ENCODE measurements at regions not wholly inside any gene's neighbourhood (a gene's known extent, or its start where the extent isn't known, plus 50 kb on each side); places are given as distances from the start of the nearest gene placed in this dataset.
"Not testable (repeated sequence)": the region's sequence is repeated elsewhere in the genome, so short reads cannot be mapped to it uniquely, and the experiment has no call there.

GRCh38 chr5:112586596-112587062 lies 151.1 kb upstream of the APC start:
- H3K4me3 ChIP-seq (ENCODE audit: insufficient read depth, low read depth, low read length, poor library complexity, severe bottlenecking) = no peak overlapping the region
- H3K36me3 ChIP-seq (ENCODE audit: control insufficient read depth, insufficient read depth, low read length) = no peaks in the 10 kb centered on the region
- H3K4me1 ChIP-seq (ENCODE audit: control insufficient read depth, insufficient read depth, low read length, poor library complexity, severe bottlenecking) = no peaks in the 10 kb centered on the region
- no peak overlapping the region for H3K27ac ChIP-seq (ENCODE audit: insufficient read depth, low read length, poor library complexity, severe bottlenecking)
- H3K27me3 ChIP-seq (replicated peaks; ENCODE audit: control insufficient read depth, insufficient read depth, low read length, poor library complexity, severe bottlenecking) = no peaks in the 10 kb centered on the region
- no peaks in the 10 kb centered on the region for H3K9me3 ChIP-seq (ENCODE audit: control insufficient read depth, low read length)
- no peak for DNase-seq

GRCh38 chr5:112590858-112591257 lies 146.8 kb upstream of the APC start:
- not testable (repeated sequence) for H3K4me3 ChIP-seq (ENCODE audit: insufficient read depth, low read depth, low read length, poor library complexity, severe bottlenecking); H3K27me3 ChIP-seq (replicated peaks; ENCODE audit: control insufficient read depth, insufficient read depth, low read length, poor library complexity, severe bottlenecking); H3K36me3 ChIP-seq (ENCODE audit: control insufficient read depth, insufficient read depth, low read length); H3K27ac ChIP-seq (ENCODE audit: insufficient read depth, low read length, poor library complexity, severe bottlenecking); DNase-seq; H3K9me3 ChIP-seq (ENCODE audit: control insufficient read depth, low read length); H3K4me1 ChIP-seq (ENCODE audit: control insufficient read depth, insufficient read depth, low read length, poor library complexity, severe bottlenecking)

- no peak overlapping the region for H3K4me3 ChIP-seq (ENCODE audit: insufficient read depth, low read depth, low read length, poor library complexity, severe bottlenecking)
- no peaks in the 10 kb centered on the region for H3K4me1 ChIP-seq (ENCODE audit: control insufficient read depth, insufficient read depth, low read length, poor library complexity, severe bottlenecking)
- DNase-seq = no peak
- H3K27ac ChIP-seq (ENCODE audit: insufficient read depth, low read length, poor library complexity, severe bottlenecking) = no peak overlapping the region
- H3K27me3 ChIP-seq (replicated peaks; ENCODE audit: control insufficient read depth, insufficient read depth, low read length, poor library complexity, severe bottlenecking) = no peaks in the 10 kb centered on the region
- no peaks in the 10 kb centered on the region for H3K36me3 ChIP-seq (ENCODE audit: control insufficient read depth, insufficient read depth, low read length)
- no peaks in the 10 kb centered on the region for H3K9me3 ChIP-seq (ENCODE audit: control insufficient read depth, low read length)
These were observed 143.4 kb upstream of the APC start for GRCh38 chr5:112594095-112594850.

DNA sequence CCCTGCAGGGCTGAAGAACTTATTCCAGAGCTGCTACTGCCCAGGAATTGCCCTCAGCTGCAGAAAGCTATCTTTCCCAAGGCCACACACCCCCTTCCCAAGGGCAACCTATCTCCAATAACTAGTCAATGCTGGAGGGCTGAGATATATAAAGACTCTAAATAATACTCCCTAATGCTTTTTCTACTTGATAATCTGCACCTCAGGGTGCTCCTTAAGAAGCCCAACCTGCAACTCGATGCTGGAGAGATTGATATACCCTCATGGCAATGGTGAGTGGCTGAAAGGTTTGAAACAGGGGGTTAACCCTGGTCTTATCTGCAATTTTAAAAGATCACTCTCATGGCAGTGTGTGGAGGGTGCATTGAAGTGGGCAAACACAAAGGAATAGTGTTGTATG lies 142.7 kb upstream of the APC start:
- H3K27me3 ChIP-seq (replicated peaks; ENCODE audit: control insufficient read depth, insufficient read depth, low read length, poor library complexity, severe bottlenecking) = no peaks in the 10 kb centered on the region
- no peak for DNase-seq
- H3K4me1 ChIP-seq (ENCODE audit: control insufficient read depth, insufficient read depth, low read length, poor library complexity, severe bottlenecking) = no peaks in the 10 kb centered on the region
- no peaks in the 10 kb centered on the region for H3K9me3 ChIP-seq (ENCODE audit: control insufficient read depth, low read length)
- H3K27ac ChIP-seq (ENCODE audit: insufficient read depth, low read length, poor library complexity, severe bottlenecking) = no peak overlapping the region
- H3K4me3 ChIP-seq (ENCODE audit: insufficient read depth, low read depth, low read length, poor library complexity, severe bottlenecking) = no peak overlapping the region
- H3K36me3 ChIP-seq (ENCODE audit: control insufficient read depth, insufficient read depth, low read length) = no peaks in the 10 kb centered on the region

- no peak for DNase-seq
- H3K27me3 ChIP-seq (replicated peaks; ENCODE audit: control insufficient read depth, insufficient read depth, low read length, poor library complexity, severe bottlenecking) = no peaks in the 10 kb centered on the region
- H3K4me3 ChIP-seq (ENCODE audit: insufficient read depth, low read depth, low read length, poor library complexity, severe bottlenecking) = no peak overlapping the region
- no peaks in the 10 kb centered on the region for H3K9me3 ChIP-seq (ENCODE audit: control insufficient read depth, low read length)
- H3K36me3 ChIP-seq (ENCODE audit: control insufficient read depth, insufficient read depth, low read length) = no peaks in the 10 kb centered on the region
- H3K27ac ChIP-seq (ENCODE audit: insufficient read depth, low read length, poor library complexity, severe bottlenecking) = no peak overlapping the region
- H3K4me1 ChIP-seq (ENCODE audit: control insufficient read depth, insufficient read depth, low read length, poor library complexity, severe bottlenecking) = no peaks in the 10 kb centered on the region
These were observed 139.9 kb upstream of the APC start for GRCh38 chr5:112597831-112598230.

- H3K27ac ChIP-seq (ENCODE audit: insufficient read depth, low read length, poor library complexity, severe bottlenecking); DNase-seq; H3K4me1 ChIP-seq (ENCODE audit: control insufficient read depth, insufficient read depth, low read length, poor library complexity, severe bottlenecking); H3K4me3 ChIP-seq (ENCODE audit: insufficient read depth, low read depth, low read length, poor library complexity, severe bottlenecking); H3K9me3 ChIP-seq (ENCODE audit: control insufficient read depth, low read length); H3K27me3 ChIP-seq (replicated peaks; ENCODE audit: control insufficient read depth, insufficient read depth, low read length, poor library complexity, severe bottlenecking); H3K36me3 ChIP-seq (ENCODE audit: control insufficient read depth, insufficient read depth, low read length): not testable (repeated sequence)
These were observed 137.2 kb upstream of the APC start for GRCh38 chr5:112600510-112600909.

- no peak for DNase-seq
- Histone ChIP-seq H3K9me3 (ENCODE audit: control insufficient read depth, low read length) (no peaks in the 10 kb centered on the region), H3K4me1 (ENCODE audit: control insufficient read depth, insufficient read depth, low read length, poor library complexity, severe bottlenecking) (no peaks in the 10 kb centered on the region), H3K27me3 (replicated peaks; ENCODE audit: control insufficient read depth, insufficient read depth, low read length, poor library complexity, severe bottlenecking) (peaks cover 8% of the 10 kb centered on the region), H3K4me3 (ENCODE audit: insufficient read depth, low read depth, low read length, poor library complexity, severe bottlenecking) (no peak overlapping the region), H3K27ac (ENCODE audit: insufficient read depth, low read length, poor library complexity, severe bottlenecking) (no peak overlapping the region), H3K36me3 (ENCODE audit: control insufficient read depth, insufficient read depth, low read length) (no peaks in the 10 kb centered on the region)
These were observed 132.7 kb upstream of the APC start for GRCh38 chr5:112604732-112605630.

DNA sequence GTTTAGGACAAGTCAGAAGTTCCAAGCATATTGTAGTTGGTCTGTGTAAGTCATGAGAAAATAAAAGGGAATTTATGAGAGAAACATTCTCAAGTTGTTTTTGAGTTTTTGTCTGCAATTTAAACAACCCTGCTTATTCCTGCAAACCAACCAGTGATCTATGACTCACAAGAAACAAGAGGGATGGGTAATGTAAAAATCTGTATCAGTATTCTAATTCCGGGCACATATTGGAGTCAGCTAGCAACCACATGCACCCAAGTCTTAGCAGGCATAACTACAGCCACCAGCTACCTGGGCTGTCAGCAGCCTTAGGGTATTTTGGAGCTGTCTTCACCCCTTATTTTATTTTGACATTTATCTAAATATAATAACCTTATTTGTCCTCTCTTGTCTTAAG lies 128.7 kb upstream of the APC start:
- no peak overlapping the region for H3K4me3 ChIP-seq (ENCODE audit: insufficient read depth, low read depth, low read length, poor library complexity, severe bottlenecking)
- H3K27ac ChIP-seq (ENCODE audit: insufficient read depth, low read length, poor library complexity, severe bottlenecking) = no peak overlapping the region
- DNase-seq = no peak
- H3K27me3 ChIP-seq (replicated peaks; ENCODE audit: control insufficient read depth, insufficient read depth, low read length, poor library complexity, severe bottlenecking) = peaks cover 8% of the 10 kb centered on the region
- H3K4me1 ChIP-seq (ENCODE audit: control insufficient read depth, insufficient read depth, low read length, poor library complexity, severe bottlenecking) = no peaks in the 10 kb centered on the region
- no peaks in the 10 kb centered on the region for H3K9me3 ChIP-seq (ENCODE audit: control insufficient read depth, low read length)
- H3K36me3 ChIP-seq (ENCODE audit: control insufficient read depth, insufficient read depth, low read length) = no peaks in the 10 kb centered on the region

- Histone ChIP-seq H3K4me1 (ENCODE audit: control insufficient read depth, insufficient read depth, low read length, poor library complexity, severe bottlenecking) (no peaks in the 10 kb centered on the region), H3K27me3 (replicated peaks; ENCODE audit: control insufficient read depth, insufficient read depth, low read length, poor library complexity, severe bottlenecking) (peaks cover 8% of the 10 kb centered on the region), H3K36me3 (ENCODE audit: control insufficient read depth, insufficient read depth, low read length) (no peaks in the 10 kb centered on the region), H3K9me3 (ENCODE audit: control insufficient read depth, low read length) (no peaks in the 10 kb centered on the region), H3K27ac (ENCODE audit: insufficient read depth, low read length, poor library complexity, severe bottlenecking) (no peak overlapping the region), H3K4me3 (ENCODE audit: insufficient read depth, low read depth, low read length, poor library complexity, severe bottlenecking) (no peak overlapping the region)
- DNase-seq = no peak
These were observed 125.0 kb upstream of the APC start for GRCh38 chr5:112612663-112613062.

DNA sequence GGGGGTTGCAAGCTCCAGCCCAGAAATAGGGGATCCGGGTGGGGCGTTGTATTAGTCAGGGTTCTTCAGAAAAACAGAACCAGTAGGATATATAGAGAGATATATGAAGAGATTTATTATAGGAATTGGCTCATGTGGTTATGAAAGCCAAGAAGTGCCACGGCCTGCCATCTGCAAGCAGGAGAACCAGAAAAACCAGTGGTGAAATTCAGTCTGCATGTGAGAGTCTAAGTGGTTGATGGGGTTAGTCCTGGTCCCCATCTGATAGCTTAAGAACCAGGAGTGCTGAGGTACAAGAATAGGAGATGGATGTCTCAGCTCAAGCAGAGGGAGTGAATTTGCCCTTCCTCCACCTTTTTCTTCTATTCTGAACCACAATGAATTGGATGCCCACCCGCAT lies 123.4 kb upstream of the APC start:
- Histone ChIP-seq H3K27ac (ENCODE audit: insufficient read depth, low read length, poor library complexity, severe bottlenecking) (no peak overlapping the region), H3K4me3 (ENCODE audit: insufficient read depth, low read depth, low read length, poor library complexity, severe bottlenecking) (no peak overlapping the region), H3K9me3 (ENCODE audit: control insufficient read depth, low read length) (no peaks in the 10 kb centered on the region), H3K27me3 (replicated peaks; ENCODE audit: control insufficient read depth, insufficient read depth, low read length, poor library complexity, severe bottlenecking) (no peaks in the 10 kb centered on the region), H3K36me3 (ENCODE audit: control insufficient read depth, insufficient read depth, low read length) (no peaks in the 10 kb centered on the region), H3K4me1 (ENCODE audit: control insufficient read depth, insufficient read depth, low read length, poor library complexity, severe bottlenecking) (no peaks in the 10 kb centered on the region)
- no peak for DNase-seq
